GM19397 (cell line): ENCODE measurements at regions not wholly inside any gene's neighbourhood (a gene's known extent, or its start where the extent isn't known, plus 50 kb on each side); places are given as distances from the start of the nearest gene placed in this dataset.
"Not testable (repeated sequence)": the region's sequence is repeated elsewhere in the genome, so short reads cannot be mapped to it uniquely, and the experiment has no call there.

ENCODE experiments used
- ATAC-seq: cut with Tn5 transposase; IDR thresholded peaks from one replicate; pipeline ENCODE4 v1.9.1; 2021; ENCODE audit warnings: mild to moderate bottlenecking, moderate library complexity; ENCODE audit not compliant: unreplicated experiment

DNA sequence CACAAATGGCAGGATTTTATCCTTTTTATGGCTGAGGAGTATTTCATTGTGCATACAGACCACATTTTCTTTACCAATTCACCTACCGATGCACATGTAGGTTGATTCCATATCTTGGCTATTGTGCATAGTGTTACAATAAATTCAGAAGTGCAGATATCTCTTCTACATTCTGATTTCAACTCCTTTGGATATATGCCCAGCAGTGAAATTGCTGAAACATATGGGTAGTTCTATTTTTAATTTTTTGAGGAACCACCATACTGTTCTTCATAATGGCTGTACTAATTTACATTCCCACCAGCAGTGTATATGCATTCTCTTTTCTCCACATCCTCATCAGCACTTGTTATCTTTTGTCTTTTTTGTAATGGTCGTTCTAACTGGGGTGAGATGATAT, 1290.3 kb downstream of the XPNPEP1 start:
- no peak for ATAC-seq

DNA sequence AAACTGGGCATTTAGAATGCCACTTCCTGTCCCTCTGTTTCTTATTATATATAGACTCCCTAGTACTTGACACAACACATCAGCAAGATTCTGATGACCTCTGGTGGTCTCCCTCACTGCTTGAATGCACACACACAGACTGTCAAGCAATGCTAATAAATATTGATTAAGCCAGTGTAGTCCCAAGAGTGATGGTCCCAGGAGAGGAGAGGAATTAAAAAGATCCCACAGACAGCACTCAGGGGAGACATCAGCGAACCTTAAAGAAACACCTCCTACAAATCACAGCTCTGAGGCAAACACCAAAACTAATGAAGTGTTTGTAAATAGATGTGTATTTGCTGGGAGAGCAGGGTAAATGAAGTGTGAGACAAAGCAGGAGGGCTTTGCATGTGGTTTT, 1291.2 kb downstream of the XPNPEP1 start:
- peak; percentile 23 for ATAC-seq

GRCh38 chr10:108631332-108631731, 1292.0 kb downstream of the XPNPEP1 start:
- ATAC-seq: peak; percentile 82

DNA sequence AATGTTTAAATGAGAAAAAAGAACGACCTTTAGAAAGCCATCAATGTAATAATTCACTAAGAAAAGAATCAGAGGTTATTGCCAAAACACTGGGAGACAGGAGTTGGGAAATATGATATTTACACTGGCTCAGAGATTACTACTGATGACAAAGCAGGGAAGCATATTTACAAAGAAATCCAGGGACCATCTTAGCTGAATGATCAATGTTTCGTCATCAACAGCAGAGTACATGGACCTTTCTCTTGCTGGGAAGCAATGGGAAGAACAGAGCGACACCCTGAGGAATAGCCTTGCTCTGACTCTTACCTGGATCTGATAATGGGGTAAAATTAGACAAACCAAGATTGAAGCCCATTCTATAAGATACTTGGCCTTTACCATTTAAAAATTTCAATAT, 1293.5 kb downstream of the XPNPEP1 start:
- no peak for ATAC-seq

DNA sequence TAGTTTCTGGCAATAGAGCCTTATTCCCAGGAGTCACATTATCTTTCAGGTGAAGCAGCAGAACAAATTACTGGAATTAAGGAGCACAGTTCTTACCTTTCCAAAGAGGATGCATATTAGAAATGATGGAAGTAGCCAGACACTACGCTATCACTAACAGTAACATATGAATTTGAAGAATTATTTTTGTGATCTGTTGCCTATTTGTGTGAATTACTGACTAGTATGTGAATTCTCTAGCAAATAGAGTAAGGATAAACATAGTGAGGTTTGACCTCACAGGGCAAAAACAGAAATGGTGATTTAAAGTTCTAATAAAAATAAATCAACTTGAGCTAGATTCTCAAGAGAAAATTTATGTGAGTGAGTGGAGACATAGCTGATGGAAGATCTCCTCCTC, 1299.3 kb downstream of the XPNPEP1 start:
- ATAC-seq: no peak

DNA sequence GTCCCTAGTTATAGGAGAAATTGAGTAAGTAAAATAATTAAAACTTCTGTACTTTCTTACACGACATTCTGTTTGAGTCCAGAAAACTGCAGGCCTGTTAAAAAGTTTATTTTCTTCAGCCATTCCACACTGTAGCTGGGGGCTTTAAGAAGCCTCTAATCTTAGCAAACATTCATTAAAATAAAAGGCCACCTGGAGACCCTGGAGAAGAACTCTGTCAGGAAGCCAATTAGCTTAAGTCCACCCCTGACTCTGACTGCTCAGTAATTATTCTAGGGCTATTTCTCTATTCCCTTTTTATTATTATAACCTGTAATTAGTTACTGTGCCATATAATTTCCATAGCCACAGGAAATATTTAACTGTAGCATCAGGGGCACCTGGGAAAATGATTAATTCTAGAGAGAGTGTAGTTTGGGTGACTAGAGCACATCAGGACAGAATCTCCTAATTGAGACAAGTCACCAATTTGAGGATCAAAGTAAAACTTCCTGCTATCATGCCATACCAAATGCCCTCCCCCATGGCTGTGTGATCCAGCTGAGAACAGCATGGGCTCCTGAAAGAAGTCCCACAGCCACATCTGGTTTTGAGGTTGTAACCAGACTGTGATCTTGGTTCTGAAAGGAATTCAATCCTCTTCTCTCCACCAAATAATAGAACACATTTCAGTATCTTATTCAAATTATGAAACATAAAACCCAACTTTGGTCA, 1302.3 kb downstream of the XPNPEP1 start:
- no peak for ATAC-seq

GRCh38 chr10:108616559-108617285, 1306.6 kb downstream of the XPNPEP1 start:
- ATAC-seq: no peak

DNA sequence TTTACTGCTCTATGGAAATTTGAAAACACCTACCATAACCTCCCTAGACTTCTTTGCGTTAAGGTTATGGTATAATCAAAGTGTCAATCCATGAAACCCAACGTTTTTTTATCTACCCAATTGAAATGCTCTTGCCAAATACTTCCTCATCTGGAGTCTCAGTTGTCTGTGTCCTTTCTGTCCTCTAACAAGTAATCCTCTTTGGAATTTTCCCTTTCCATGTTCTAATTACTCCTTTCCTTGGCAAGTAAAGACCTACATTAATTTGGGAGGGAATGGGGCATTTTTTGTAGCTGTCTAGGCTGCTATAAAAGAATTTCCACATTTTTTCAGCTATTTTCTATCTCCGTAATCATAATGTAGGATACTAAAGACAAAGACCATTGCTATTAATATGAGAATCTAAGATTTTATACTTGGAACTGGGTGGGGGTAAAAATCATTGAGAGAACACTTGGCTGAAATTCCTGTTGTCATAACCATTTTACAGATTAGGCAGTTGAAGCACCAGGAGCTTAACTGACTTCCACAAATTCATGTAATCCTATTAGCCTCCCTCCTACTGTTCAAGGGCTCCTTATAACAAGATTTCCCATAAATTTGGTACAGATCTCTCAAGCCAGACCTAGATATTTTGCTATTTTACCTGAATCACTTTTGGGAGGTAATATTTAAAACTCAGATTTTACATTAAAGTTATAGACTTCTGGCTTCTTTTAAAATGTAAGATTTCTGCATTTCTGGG, 1307.6 kb downstream of the XPNPEP1 start:
- ATAC-seq: no peak

GRCh38 chr10:108612485-108612884, 1310.8 kb downstream of the XPNPEP1 start:
- no peak for ATAC-seq

DNA sequence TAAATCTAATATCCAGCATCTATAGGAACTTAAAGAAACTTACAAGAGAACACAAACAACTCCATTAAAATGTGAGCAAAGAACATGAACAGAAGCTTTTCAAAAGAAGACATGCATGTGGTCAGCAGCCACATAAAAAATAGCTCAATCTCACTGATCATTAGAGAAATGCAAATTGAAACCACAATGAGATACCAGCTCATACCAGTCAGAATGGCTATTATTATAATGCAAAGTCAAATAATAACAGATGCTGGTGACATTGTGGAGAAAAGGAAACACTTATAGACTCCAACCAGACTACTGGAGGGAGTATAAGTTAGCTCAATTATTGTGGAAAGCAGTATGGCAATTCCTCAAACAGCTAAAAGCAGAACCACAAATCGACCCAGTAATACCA, 1314.5 kb downstream of the XPNPEP1 start:
- peak; percentile 64 for ATAC-seq

- no peak for ATAC-seq
These were observed 1321.5 kb downstream of the XPNPEP1 start for GRCh38 chr10:108601851-108602250.

DNA sequence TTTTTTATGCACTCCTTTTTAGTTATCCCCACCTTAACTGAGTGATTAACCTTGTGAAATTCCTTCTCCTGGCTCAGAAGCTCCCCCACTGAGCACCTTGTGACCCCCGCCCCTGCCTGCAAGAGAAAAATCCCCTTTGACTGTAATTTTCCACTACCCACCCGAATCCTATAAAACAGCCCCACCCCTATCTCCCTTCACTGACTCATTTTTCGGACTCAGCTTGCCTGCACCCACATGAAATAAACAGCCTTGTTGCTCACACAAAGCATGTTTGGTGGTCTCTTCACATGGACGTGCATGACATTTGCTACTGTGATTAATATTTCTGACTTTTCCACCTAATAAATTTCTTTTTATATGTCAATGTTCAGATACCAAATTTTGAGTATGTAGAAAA, 1322.8 kb downstream of the XPNPEP1 start:
- ATAC-seq: not testable (repeated sequence)

DNA sequence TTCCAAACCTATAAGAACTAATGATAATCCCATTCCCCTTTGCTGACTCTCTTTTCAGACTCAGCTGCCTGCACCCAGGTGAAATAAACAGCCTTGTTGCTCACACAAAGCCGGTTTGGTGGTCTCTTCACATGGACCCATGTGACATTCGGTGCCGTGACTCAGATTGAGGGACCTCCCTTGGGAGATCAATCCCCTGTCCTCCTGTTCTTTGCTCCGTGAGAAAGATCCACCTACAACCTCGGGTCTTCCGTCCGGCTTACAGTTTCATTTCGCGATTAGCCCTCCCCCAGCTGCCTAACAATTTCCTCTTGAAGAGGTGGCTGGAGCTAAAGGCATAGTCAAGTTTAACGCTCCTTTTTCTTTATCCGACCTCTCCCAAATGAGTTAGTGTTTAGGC, 1324.0 kb downstream of the XPNPEP1 start:
- peak; percentile 40 for ATAC-seq

DNA sequence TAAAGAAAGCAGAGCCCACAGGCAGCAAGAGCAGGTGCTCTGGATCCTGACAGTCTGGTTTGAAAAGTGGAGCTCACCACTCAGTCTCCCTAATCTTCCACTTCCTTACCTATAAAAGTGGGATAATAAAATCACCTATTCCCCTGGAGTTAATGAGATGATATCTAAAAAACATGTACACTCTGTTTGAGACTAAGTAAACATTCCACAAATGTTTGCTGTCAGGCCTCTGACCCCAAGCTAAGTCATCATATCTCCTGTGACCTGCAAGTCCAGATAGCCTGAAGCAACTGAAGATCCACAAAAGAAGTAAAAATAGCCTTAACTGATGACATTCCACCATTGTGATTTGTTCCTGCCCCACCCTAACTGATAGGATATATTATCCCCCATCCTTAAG, 1324.5 kb downstream of the XPNPEP1 start:
- ATAC-seq: no peak

GRCh38 chr10:108598320-108598695, 1325.0 kb downstream of the XPNPEP1 start:
- no peak for ATAC-seq

DNA sequence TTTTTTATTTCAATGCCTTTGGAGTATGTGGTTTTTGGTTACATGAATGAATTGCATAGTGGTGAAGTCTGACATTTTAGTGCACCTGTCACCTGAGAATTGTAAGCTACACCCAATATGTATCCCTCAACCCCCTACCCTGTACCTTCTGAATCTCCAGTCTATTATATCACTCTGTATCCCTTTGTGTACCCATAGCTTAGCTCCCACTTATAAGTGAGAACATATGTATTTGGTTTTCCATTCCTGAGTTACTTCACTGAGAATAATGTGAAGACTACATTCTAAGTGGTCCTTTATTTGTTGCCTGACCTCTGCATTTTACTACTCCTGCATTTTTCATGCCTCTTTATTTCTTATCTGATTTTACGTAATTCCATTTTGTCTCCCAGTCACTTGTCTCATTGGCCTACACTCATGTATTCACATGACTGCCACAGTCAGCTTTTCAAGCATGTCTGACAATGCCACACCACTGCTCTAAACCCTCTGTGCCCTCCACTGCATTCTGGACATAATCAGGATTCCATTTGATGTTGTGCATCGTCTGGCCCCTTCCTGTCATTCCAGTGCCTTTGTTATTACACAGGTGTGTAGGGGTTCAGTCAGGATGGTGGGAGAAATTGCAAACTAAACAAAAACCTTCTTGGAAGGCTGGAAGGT, 1325.5 kb downstream of the XPNPEP1 start:
- ATAC-seq: no peak

DNA sequence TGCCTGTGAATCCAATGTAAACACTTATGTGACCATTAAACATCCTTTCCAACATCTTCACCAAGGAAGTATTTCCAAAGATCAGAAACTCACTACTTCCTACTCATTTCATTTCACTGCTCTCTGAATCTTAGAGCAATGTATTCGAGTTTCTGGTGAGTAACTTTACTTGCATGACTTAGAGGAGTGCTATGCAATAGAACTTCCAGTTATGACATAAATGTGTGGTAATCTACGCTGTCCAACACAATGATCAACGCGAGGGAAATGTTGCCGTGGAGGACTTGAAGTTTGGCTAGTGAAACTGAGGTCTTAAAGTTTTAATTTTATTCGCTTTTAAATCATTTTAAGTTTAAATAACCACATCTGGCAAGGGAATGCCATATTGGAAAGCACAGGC, 1326.3 kb downstream of the XPNPEP1 start:
- no peak for ATAC-seq

DNA sequence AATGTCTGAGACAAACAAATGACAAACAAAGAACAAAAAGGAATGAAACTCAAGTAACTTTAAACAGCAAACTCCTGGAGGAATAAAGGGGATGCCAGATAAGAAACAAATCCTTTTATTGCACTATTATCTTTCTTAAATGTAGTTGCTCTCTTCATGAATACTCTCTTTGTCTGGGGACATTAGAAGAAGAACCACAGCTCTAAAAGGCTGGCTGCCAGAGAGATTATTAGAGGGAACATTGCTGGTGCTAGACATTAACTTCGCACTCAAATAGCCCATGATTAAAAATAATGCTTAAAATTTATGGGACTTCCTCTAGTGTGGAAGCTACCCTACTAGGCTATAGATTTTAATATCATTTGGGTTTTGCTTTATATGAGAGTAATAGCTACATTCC, 1330.4 kb downstream of the XPNPEP1 start:
- ATAC-seq: no peak

- ATAC-seq: no peak
These were observed 1331.9 kb downstream of the XPNPEP1 start for GRCh38 chr10:108591417-108591816.

GRCh38 chr10:108586424-108586823, 1336.9 kb downstream of the XPNPEP1 start:
- ATAC-seq: no peak

- no peak for ATAC-seq
These were observed 1339.4 kb downstream of the XPNPEP1 start for GRCh38 chr10:108583877-108584276.
